DND-41 (cell line): ENCODE measurements at regions not wholly inside any gene's neighbourhood (a gene's known extent, or its start where the extent isn't known, plus 50 kb on each side); places are given as distances from the start of the nearest gene placed in this dataset.

Experiments used
- EZH2 ChIP-seq: IDR thresholded peaks from 3 replicates; pipeline ENCODE4 v1.6.1; 2012; ENCODE audit warnings: borderline replicate concordance, low read depth, mild to moderate bottlenecking, moderate library complexity, low read length, inconsistent platforms; ENCODE audit not compliant: severe bottlenecking
- TF ChIP-seq, protein P1 (sequence below): IDR thresholded peaks from 2 replicates; pipeline ENCODE4 v1.5.1; 2012; ENCODE audit warnings: borderline replicate concordance, low read length, moderate library complexity, mild to moderate bottlenecking; ENCODE audit not compliant: poor library complexity, severe bottlenecking; ENCODE audit errors: extremely low read depth

DNA sequence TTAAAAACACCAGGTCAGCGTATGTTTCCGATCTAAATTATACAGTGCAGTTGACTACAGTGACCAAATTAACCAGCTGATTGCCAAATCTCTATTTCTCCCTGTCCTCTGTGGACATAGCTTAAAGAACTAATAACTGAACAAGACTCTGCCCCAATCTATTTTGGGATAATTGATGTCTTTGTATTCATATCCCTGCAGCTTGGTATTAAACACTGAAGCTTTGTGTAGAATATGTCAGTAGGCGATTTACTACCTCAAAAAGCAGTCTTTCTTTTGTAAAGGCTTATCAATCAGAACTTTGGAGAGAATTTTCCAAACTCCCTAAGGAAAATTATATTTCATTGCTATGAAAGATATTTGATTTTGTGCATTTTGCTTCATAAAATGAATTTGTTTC, 258.2 kb downstream of the SOX2 start:
- TF ChIP-seq, protein P1, sequence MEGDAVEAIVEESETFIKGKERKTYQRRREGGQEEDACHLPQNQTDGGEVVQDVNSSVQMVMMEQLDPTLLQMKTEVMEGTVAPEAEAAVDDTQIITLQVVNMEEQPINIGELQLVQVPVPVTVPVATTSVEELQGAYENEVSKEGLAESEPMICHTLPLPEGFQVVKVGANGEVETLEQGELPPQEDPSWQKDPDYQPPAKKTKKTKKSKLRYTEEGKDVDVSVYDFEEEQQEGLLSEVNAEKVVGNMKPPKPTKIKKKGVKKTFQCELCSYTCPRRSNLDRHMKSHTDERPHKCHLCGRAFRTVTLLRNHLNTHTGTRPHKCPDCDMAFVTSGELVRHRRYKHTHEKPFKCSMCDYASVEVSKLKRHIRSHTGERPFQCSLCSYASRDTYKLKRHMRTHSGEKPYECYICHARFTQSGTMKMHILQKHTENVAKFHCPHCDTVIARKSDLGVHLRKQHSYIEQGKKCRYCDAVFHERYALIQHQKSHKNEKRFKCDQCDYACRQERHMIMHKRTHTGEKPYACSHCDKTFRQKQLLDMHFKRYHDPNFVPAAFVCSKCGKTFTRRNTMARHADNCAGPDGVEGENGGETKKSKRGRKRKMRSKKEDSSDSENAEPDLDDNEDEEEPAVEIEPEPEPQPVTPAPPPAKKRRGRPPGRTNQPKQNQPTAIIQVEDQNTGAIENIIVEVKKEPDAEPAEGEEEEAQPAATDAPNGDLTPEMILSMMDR = no peak
- no peak for TF ChIP-seq EZH2
